Stromal cell of bone marrow (primary cell): ENCODE measurements at regions not wholly inside any gene's neighbourhood (a gene's known extent, or its start where the extent isn't known, plus 50 kb on each side); places are given as distances from the start of the nearest gene placed in this dataset.

Experiments
- DNase-seq: peaks from one replicate; pipeline ENCODE4 v3.0.0-alpha.2; 2012; ENCODE audit warnings: low read depth

- no peak for DNase-seq
These were observed 51.3 kb upstream of the CNKSR3 start for GRCh38 chr6:154561750-154562149.

- DNase-seq, result no peak
These were observed 54.8 kb upstream of the CNKSR3 start for GRCh38 chr6:154565331-154565730.

- no peak for DNase-seq
These were observed 56.4 kb upstream of the CNKSR3 start for GRCh38 chr6:154566866-154567265.

- DNase-seq, result no peak
These were observed 57.3 kb upstream of the CNKSR3 start for GRCh38 chr6:154567695-154568220.

- no peak for DNase-seq
These were observed 58.8 kb upstream of the CNKSR3 start for GRCh38 chr6:154569156-154569862.

- DNase-seq, result no peak
These were observed 60.0 kb upstream of the CNKSR3 start for GRCh38 chr6:154570505-154570904.

- no peak for DNase-seq
These were observed 62.1 kb upstream of the CNKSR3 start for GRCh38 chr6:154572556-154572955.

GRCh38 chr6:154578004-154578559 lies 67.6 kb upstream of the CNKSR3 start:
- DNase-seq, result no peak

GRCh38 chr6:154579046-154579445 lies 68.6 kb upstream of the CNKSR3 start:
- DNase-seq, result no peak

GRCh38 chr6:154579485-154579884 lies 69.0 kb upstream of the CNKSR3 start:
- no peak for DNase-seq

- DNase-seq, result no peak
These were observed 70.1 kb upstream of the CNKSR3 start for GRCh38 chr6:154580397-154581135.

GRCh38 chr6:154582696-154583095 lies 72.2 kb upstream of the CNKSR3 start:
- no peak for DNase-seq

- DNase-seq, result no peak
These were observed 73.2 kb upstream of the CNKSR3 start for GRCh38 chr6:154583546-154584188.

- no peak for DNase-seq
These were observed 80.3 kb upstream of the CNKSR3 start for GRCh38 chr6:154590756-154591155.

GRCh38 chr6:154591234-154591633 lies 80.7 kb upstream of the CNKSR3 start:
- no peak for DNase-seq

GRCh38 chr6:154592199-154592860 lies 81.8 kb upstream of the CNKSR3 start:
- no peak for DNase-seq

GRCh38 chr6:154593122-154593521 lies 82.6 kb upstream of the CNKSR3 start:
- no peak for DNase-seq

GRCh38 chr6:154594496-154595198 lies 84.2 kb upstream of the CNKSR3 start:
- DNase-seq, result peak; percentile 44

- DNase-seq, result no peak
These were observed 85.1 kb upstream of the CNKSR3 start for GRCh38 chr6:154595538-154595937.

- DNase-seq, result no peak
These were observed 85.5 kb upstream of the CNKSR3 start for GRCh38 chr6:154596009-154596408.

GRCh38 chr6:154596701-154597100 lies 86.2 kb upstream of the CNKSR3 start:
- no peak for DNase-seq
